Mesenchymal stem cell (in vitro differentiated cells and primary cell): ENCODE measurements at regions not wholly inside any gene's neighbourhood (a gene's known extent, or its start where the extent isn't known, plus 50 kb on each side); places are given as distances from the start of the nearest gene placed in this dataset.

Source experiments
- DNase-seq: peaks from one replicate; pipeline ENCODE4 v3.0.0-alpha.2; 2013
- H2AFZ ChIP-seq: one replicate; pipeline ENCODE4 v1.6.1; 2013; ENCODE audit warnings: low read depth, mild to moderate bottlenecking, control low read depth, inconsistent platforms, low read length, moderate library complexity
- H2AK5ac ChIP-seq: 2 replicates; pipeline ENCODE4 v1.6.1; 2013; ENCODE audit warnings: low read length, moderate library complexity, mild to moderate bottlenecking, inconsistent platforms; ENCODE audit not compliant: severe bottlenecking
- H2BK120ac ChIP-seq: one replicate; pipeline ENCODE4 v1.6.1; 2013; ENCODE audit warnings: low read depth, mild to moderate bottlenecking, inconsistent platforms, low read length, moderate library complexity
- H2BK12ac ChIP-seq, 2 experiments: one replicate each; pipeline ENCODE4 v1.6.1; 2013; ENCODE audit warnings: inconsistent platforms in 2 of 2, low read length in 2 of 2, mild to moderate bottlenecking in 2 of 2, moderate library complexity in 2 of 2, control low read depth in 1 of 2
- H2BK15ac ChIP-seq: one replicate; pipeline ENCODE4 v1.6.1; 2013; ENCODE audit warnings: mild to moderate bottlenecking, low read depth, inconsistent platforms; ENCODE audit not compliant: poor library complexity, severe bottlenecking
- H2BK5ac ChIP-seq: 2 replicates; pipeline ENCODE4 v1.6.1; 2013; ENCODE audit warnings: low read depth, mild to moderate bottlenecking, low read length, control low read depth, inconsistent platforms; ENCODE audit not compliant: poor library complexity, severe bottlenecking
- H3K14ac ChIP-seq, 2 experiments: one replicate each; pipeline ENCODE4 v1.6.1; 2013; ENCODE audit warnings: inconsistent platforms in 2 of 2, low read length in 2 of 2, control low read depth in 1 of 2, mild to moderate bottlenecking in 1 of 2, moderate library complexity in 1 of 2
- H3K18ac ChIP-seq, 2 experiments: one replicate each; pipeline ENCODE4 v1.6.1; 2013; ENCODE audit warnings: inconsistent platforms in 2 of 2, low read length in 2 of 2, control low read depth in 1 of 2, low read depth in 1 of 2, mild to moderate bottlenecking in 1 of 2
- H3K23ac ChIP-seq, 2 experiments: one replicate each; pipeline ENCODE4 v1.6.1; 2013; ENCODE audit warnings: inconsistent platforms in 2 of 2, low read length in 2 of 2, mild to moderate bottlenecking in 2 of 2, moderate library complexity in 2 of 2, control low read depth in 1 of 2
- H3K27ac ChIP-seq: 2 replicates; pipeline ENCODE4 v1.5.1; 2013; ENCODE audit warnings: mild to moderate bottlenecking, moderate library complexity, low read length, control low read depth, inconsistent platforms; ENCODE audit not compliant: poor library complexity, severe bottlenecking
- H3K27me3 ChIP-seq, 2 experiments: 2 replicates each; pipeline versions ENCODE4 v1.6.1 to v1.7.0; 2013; ENCODE audit warnings: low read length in 2 of 2, mild to moderate bottlenecking in 2 of 2, moderate library complexity in 2 of 2, control low read depth in 1 of 2, inconsistent platforms in 1 of 2; ENCODE audit not compliant: control insufficient read depth in 1 of 2, insufficient read depth in 1 of 2
- H3K36me3 ChIP-seq, 2 experiments: 2 replicates each; pipeline versions ENCODE4 v1.6.1 to v1.7.0; 2013; ENCODE audit warnings: low read length in 2 of 2, control low read depth in 1 of 2, inconsistent platforms in 1 of 2, low read depth in 1 of 2, mild to moderate bottlenecking in 1 of 2; ENCODE audit not compliant: insufficient read depth in 2 of 2, control insufficient read depth in 1 of 2
- H3K4ac ChIP-seq, 2 experiments: one replicate each; pipeline ENCODE4 v1.6.1; 2013; ENCODE audit warnings: inconsistent platforms in 2 of 2, low read length in 2 of 2, mild to moderate bottlenecking in 2 of 2, moderate library complexity in 2 of 2, control low read depth in 1 of 2, low read depth in 1 of 2
- H3K4me1 ChIP-seq: 2 replicates; pipeline ENCODE4 v1.6.1; 2013; ENCODE audit warnings: low read depth, low read length, control low read depth; ENCODE audit not compliant: control insufficient read depth, insufficient read depth
- H3K4me2 ChIP-seq: 2 replicates; pipeline ENCODE4 v1.6.1; 2013; ENCODE audit warnings: low read length, mild to moderate bottlenecking, inconsistent platforms; ENCODE audit not compliant: poor library complexity, severe bottlenecking
- H3K4me3 ChIP-seq, 2 experiments: 2 replicates each; pipeline versions ENCODE4 v1.5.1 to v1.7.0; 2013; ENCODE audit warnings: low read length in 2 of 2, mild to moderate bottlenecking in 2 of 2, control low read depth in 1 of 2, low read depth in 1 of 2; ENCODE audit not compliant: insufficient read depth in 1 of 2
- H3K79me1 ChIP-seq: replicated peaks from 2 replicates; pipeline ENCODE4 v1.6.1; 2013; ENCODE audit warnings: mild to moderate bottlenecking, control low read depth, low read length, inconsistent platforms; ENCODE audit not compliant: poor library complexity, severe bottlenecking
- H3K9ac ChIP-seq: 2 replicates; pipeline ENCODE4 v1.7.0; 2013; ENCODE audit warnings: mild to moderate bottlenecking, low read length, moderate library complexity
- H3K9me3 ChIP-seq: 2 replicates; pipeline ENCODE4 v1.7.0; 2013; ENCODE audit warnings: mild to moderate bottlenecking, low read length; ENCODE audit not compliant: control insufficient read depth
- H4K8ac ChIP-seq: one replicate; pipeline ENCODE4 v1.6.1; 2013; ENCODE audit warnings: inconsistent platforms, mild to moderate bottlenecking, low read length, moderate library complexity
- H4K91ac ChIP-seq: one replicate; pipeline ENCODE4 v1.6.1; 2013; ENCODE audit warnings: mild to moderate bottlenecking, low read length, inconsistent platforms
- WGBS: methylation state at CpG from one replicate; pipeline ENCODE4 v1.1.7; 2013; ENCODE audit warnings: mixed read lengths; 5-methylcytosine and 5-hydroxymethylcytosine counted together

- no peak overlapping the region for H2AK5ac ChIP-seq
- H3K9me3 ChIP-seq = no peaks in the 10 kb centered on the region
- H3K23ac ChIP-seq = no peak overlapping the region
- no peak overlapping the region for H3K18ac ChIP-seq
- H3K4me1 ChIP-seq = no peaks in the 10 kb centered on the region
- no peak overlapping the region for H3K4me3 ChIP-seq
- no peak overlapping the region for H4K91ac ChIP-seq
- no peak overlapping the region for H3K27ac ChIP-seq
- no peak overlapping the region for H3K9ac ChIP-seq
- no peak overlapping the region for H3K14ac ChIP-seq
- no peak overlapping the region for H3K4ac ChIP-seq
- no peak overlapping the region for H2BK12ac ChIP-seq
- H3K36me3 ChIP-seq = no peaks in the 10 kb centered on the region
- H3K27me3 ChIP-seq = peaks cover 0 to 3% of the 10 kb centered on the region in 2 experiments
- H3K79me1 ChIP-seq = no peaks in the 10 kb centered on the region
- no CpG with 5 or more reads among the region's 5 CpGs for WGBS
- no peak overlapping the region for H3K4me2 ChIP-seq
- DNase-seq = no peak
- no peak overlapping the region for H4K8ac ChIP-seq
- H2AFZ ChIP-seq = no peak overlapping the region
- no peak overlapping the region for H2BK5ac ChIP-seq
- H2BK15ac ChIP-seq = no peak overlapping the region
- no peak overlapping the region for H2BK120ac ChIP-seq
Measured at GRCh38 chr1:40924767-40925166, 54.7 kb upstream of the CTPS1 start.

- 96% methylated on average over 4 of the region's 5 CpGs for WGBS
- Histone ChIP-seq H2BK12ac (no peak overlapping the region), H3K36me3 (no peaks in the 10 kb centered on the region)
Measured at GRCh38 chr1:40925834-40926410, 53.6 kb upstream of the CTPS1 start.

GRCh38 chr1:40926441-40926840 is 53.1 kb upstream of the CTPS1 start:
- 77% methylated on average over 5 of the region's 6 CpGs for WGBS
- Histone ChIP-seq H3K14ac (no peak overlapping the region), H3K79me1 (no peaks in the 10 kb centered on the region), H2BK15ac (no peak overlapping the region), H2BK12ac (no peak overlapping the region), H3K23ac (no peak overlapping the region), H3K4me1 (no peaks in the 10 kb centered on the region), H4K8ac (no peak overlapping the region), H3K27ac (no peak overlapping the region), H2BK120ac (no peak overlapping the region), H2BK5ac (no peak overlapping the region), H2AK5ac (no peak overlapping the region), H3K27me3 (peaks cover 0 to 3% of the 10 kb centered on the region in 2 experiments), H3K9ac (no peak overlapping the region), H3K4ac (no peak overlapping the region), H3K18ac (no peak overlapping the region), H3K9me3 (no peaks in the 10 kb centered on the region), H2AFZ (no peak overlapping the region), H3K4me2 (no peak overlapping the region), H4K91ac (no peak overlapping the region), H3K36me3 (no peaks in the 10 kb centered on the region), H3K4me3 (no peak overlapping the region)
- peak; percentile 41 for DNase-seq

More at GRCh38 chr1:40925834-40926410, 53.6 kb upstream of the CTPS1 start:
- H2BK15ac ChIP-seq = no peak overlapping the region
- no peak overlapping the region for H3K23ac ChIP-seq
- H3K4me1 ChIP-seq = no peaks in the 10 kb centered on the region
- H2AFZ ChIP-seq = no peak overlapping the region
- DNase-seq = no peak
- H3K79me1 ChIP-seq = no peaks in the 10 kb centered on the region
- H3K4me2 ChIP-seq = no peak overlapping the region
- peaks cover 0 to 3% of the 10 kb centered on the region in 2 experiments for H3K27me3 ChIP-seq
- H3K4ac ChIP-seq = no peak overlapping the region
- H2BK5ac ChIP-seq = no peak overlapping the region
- H3K9me3 ChIP-seq = no peaks in the 10 kb centered on the region
- no peak overlapping the region for H4K91ac ChIP-seq
- no peak overlapping the region for H3K14ac ChIP-seq
- no peak overlapping the region for H3K27ac ChIP-seq
- H3K18ac ChIP-seq = no peak overlapping the region
- no peak overlapping the region for H4K8ac ChIP-seq
- no peak overlapping the region for H2BK120ac ChIP-seq
- H3K4me3 ChIP-seq = no peak overlapping the region
- no peak overlapping the region for H3K9ac ChIP-seq
- no peak overlapping the region for H2AK5ac ChIP-seq

GRCh38 chr1:40927781-40928180 is 51.7 kb upstream of the CTPS1 start:
- Histone ChIP-seq H2BK5ac (no peak overlapping the region), H3K23ac (no peak overlapping the region), H3K36me3 (no peaks in the 10 kb centered on the region), H4K91ac (no peak overlapping the region), H3K4me2 (no peak overlapping the region), H2AFZ (no peak overlapping the region), H2BK120ac (no peak overlapping the region), H3K27me3 (no peaks in the 10 kb centered on the region), H3K4ac (no peak overlapping the region), H2BK12ac (no peak overlapping the region), H3K4me1 (peaks cover 3% of the 10 kb centered on the region), H2AK5ac (no peak overlapping the region), H3K4me3 (no peak overlapping the region), H3K18ac (no peak overlapping the region), H3K27ac (no peak overlapping the region), H2BK15ac (no peak overlapping the region), H3K14ac (no peak overlapping the region), H3K79me1 (no peaks in the 10 kb centered on the region), H3K9ac (no peak overlapping the region), H4K8ac (no peak overlapping the region), H3K9me3 (no peaks in the 10 kb centered on the region)
- WGBS = 100% methylated on average over 3 of the region's 4 CpGs
- no peak for DNase-seq
